ENCODE measurements at regions not wholly inside any gene's neighbourhood (a gene's known extent, or its start where the extent isn't known, plus 50 kb on each side); places are given as distances from the start of the nearest gene placed in this dataset.

- Histone ChIP-seq H3K4me2 (ENCODE audit: low read length) (no peak overlapping the region), H3K9me2 (ENCODE audit: insufficient read depth, low read length) (no peaks in the 10 kb centered on the region), H3K4me1 (ENCODE audit: insufficient read depth, low read length, poor library complexity, severe bottlenecking) (no peaks in the 10 kb centered on the region), H4K20me1 (ENCODE audit: insufficient read depth, low read length) (no peaks in the 10 kb centered on the region), H3K9me3 (ENCODE audit: low read length) (no peaks in the 10 kb centered on the region), H2AFZ (ENCODE audit: low read length) (no peak overlapping the region), H3K4me3 (ENCODE audit: low read depth, low read length, poor library complexity, severe bottlenecking) (no peak overlapping the region), H3K36me3 (ENCODE audit: insufficient read depth, low read length) (no peaks in the 10 kb centered on the region), H3K79me2 (ENCODE audit: insufficient read depth, low read depth, low read length) (no peaks in the 10 kb centered on the region), H3K27ac (ENCODE audit: low read depth, low read length, poor library complexity, severe bottlenecking) (no peak overlapping the region)
- CTCF ChIA-PET (ENCODE audit: unreplicated experiment), result no interaction called here
- POLR2A ChIA-PET, result no interaction called here
- DNase-seq (ENCODE audit: low spot score), result no peak
- no TSS peak for BruUV-seq (replicated peaks)
- intact Hi-C loops (cut with micrococcal nuclease; ENCODE audit: unreplicated experiment), result no loop called here
- TF ChIP-seq EZH2phosphoT487 (IDR thresholded peaks at IDR 0.05; ENCODE audit: borderline replicate concordance, low read depth, low read length) (no peak), CTCF (conservative IDR thresholded peaks at IDR 0.05; ENCODE audit: low read length) (no peak)
These were observed 164.6 kb downstream of the MAT2B start for GRCh38 chr5:163670036-163670435.

GRCh38 chr5:163677092-163677491, 171.7 kb downstream of the MAT2B start:
- Histone ChIP-seq H3K4me3 (ENCODE audit: low read depth, low read length, poor library complexity, severe bottlenecking) (no peak overlapping the region), H3K4me1 (ENCODE audit: insufficient read depth, low read length, poor library complexity, severe bottlenecking) (no peaks in the 10 kb centered on the region), H3K9me3 (ENCODE audit: low read length) (no peaks in the 10 kb centered on the region), H3K27ac (ENCODE audit: low read depth, low read length, poor library complexity, severe bottlenecking) (no peak overlapping the region), H3K4me2 (ENCODE audit: low read length) (no peak overlapping the region), H4K20me1 (ENCODE audit: insufficient read depth, low read length) (no peaks in the 10 kb centered on the region; the same call in 1 of the 2 replicates), H3K9me2 (ENCODE audit: insufficient read depth, low read length) (no peaks in the 10 kb centered on the region), H3K36me3 (ENCODE audit: insufficient read depth, low read length) (no peaks in the 10 kb centered on the region), H3K79me2 (ENCODE audit: insufficient read depth, low read depth, low read length) (no peaks in the 10 kb centered on the region), H2AFZ (ENCODE audit: low read length) (no peak overlapping the region)
- ChIA-PET POLR2A (interaction anchor here (1.2 kb wide), 1 partner anchor 19 kb away, joined by 3 read pairs; no protein-coding TSS in a partner anchor), CTCF (ENCODE audit: unreplicated experiment) (no interaction called here)
- no TSS peak for BruUV-seq (replicated peaks)
- intact Hi-C loops (cut with micrococcal nuclease; ENCODE audit: unreplicated experiment), result no loop called here
- TF ChIP-seq EZH2phosphoT487 (IDR thresholded peaks at IDR 0.05; ENCODE audit: borderline replicate concordance, low read depth, low read length) (no peak), CTCF (conservative IDR thresholded peaks at IDR 0.05; ENCODE audit: low read length) (no peak)
- no peak for DNase-seq (ENCODE audit: low spot score)

- no TSS peak for BruUV-seq (replicated peaks)
- ChIA-PET CTCF (ENCODE audit: unreplicated experiment) (no interaction called here), POLR2A (no interaction called here)
- Histone ChIP-seq H3K36me3 (ENCODE audit: insufficient read depth, low read length) (no peaks in the 10 kb centered on the region), H3K4me2 (ENCODE audit: low read length) (no peak overlapping the region), H4K20me1 (ENCODE audit: insufficient read depth, low read length) (no peaks in the 10 kb centered on the region; the same call in 1 of the 2 replicates), H3K4me3 (ENCODE audit: low read depth, low read length, poor library complexity, severe bottlenecking) (no peak overlapping the region), H2AFZ (ENCODE audit: low read length) (no peak overlapping the region), H3K79me2 (ENCODE audit: insufficient read depth, low read depth, low read length) (no peaks in the 10 kb centered on the region), H3K4me1 (ENCODE audit: insufficient read depth, low read length, poor library complexity, severe bottlenecking) (no peaks in the 10 kb centered on the region), H3K9me3 (ENCODE audit: low read length) (no peaks in the 10 kb centered on the region), H3K9me2 (ENCODE audit: insufficient read depth, low read length) (no peaks in the 10 kb centered on the region), H3K27ac (ENCODE audit: low read depth, low read length, poor library complexity, severe bottlenecking) (no peak overlapping the region)
- DNase-seq (ENCODE audit: low spot score), result no peak
- intact Hi-C loops (cut with micrococcal nuclease; ENCODE audit: unreplicated experiment), result no loop called here
- TF ChIP-seq EZH2phosphoT487 (IDR thresholded peaks at IDR 0.05; ENCODE audit: borderline replicate concordance, low read depth, low read length) (no peak), CTCF (conservative IDR thresholded peaks at IDR 0.05; ENCODE audit: low read length) (no peak)
These were observed 176.8 kb downstream of the MAT2B start for GRCh38 chr5:163682234-163682633.
